Vagina (tissue), 2 donors: ENCODE measurements at regions not wholly inside any gene's neighbourhood (a gene's known extent, or its start where the extent isn't known, plus 50 kb on each side); places are given as distances from the start of the nearest gene placed in this dataset.

Experiments
- DNase-seq, 2 donors: peaks; one replicate each; pipeline ENCODE4 v3.0.0-alpha.2; 2017; ENCODE audit errors: extremely low spot score in 2 of 2
- H3K27ac ChIP-seq: fragments of 200-600 bp; sonication (generic); one replicate; pipeline ENCODE4 v1.5.1; 2019
- H3K27me3 ChIP-seq: fragments of 200-600 bp; sonication (generic); one replicate; pipeline ENCODE4 v1.5.1; 2019
- H3K36me3 ChIP-seq, 2 donors: fragments of 200-600 bp; sonication (generic); one replicate each; pipeline ENCODE4 v1.5.1; 2017 to 2019
- H3K4me1 ChIP-seq: fragments of 200-600 bp; sonication (generic); one replicate; pipeline ENCODE4 v1.5.1; 2019
- H3K4me3 ChIP-seq, 2 donors: fragments of 200-600 bp; sonication (generic); 1 replicate in 1 of 2; 2 replicates in 1 of 2; pipeline ENCODE4 v1.5.1; 2016 to 2019
- H3K9me3 ChIP-seq: fragments of 200-600 bp; sonication (generic); one replicate; pipeline ENCODE4 v1.5.1; 2019
- CTCF ChIP-seq, 3 experiments: fragments of 450-650 bp in 2 of 3; fragments of 200-600 bp in 1 of 3; sonication (generic) in 1 of 3; IDR thresholded peaks; one replicate each; pipeline ENCODE4 v1.5.1; 2017 to 2019; ENCODE audit warnings: antibody characterized with exemption in 3 of 3, mild to moderate bottlenecking in 2 of 3, moderate library complexity in 2 of 3
- POLR2A ChIP-seq, 2 donors: fragments of 450-650 bp; IDR thresholded peaks; one replicate each; pipeline ENCODE4 v1.6.1; 2017; ENCODE audit warnings: antibody characterized with exemption in 2 of 2, mild to moderate bottlenecking in 2 of 2, moderate library complexity in 2 of 2
- POLR2AphosphoS5 ChIP-seq, 2 donors: sonication (generic); formaldehyde crosslinking; IDR thresholded peaks; one replicate each; pipeline ENCODE4 v1.9.0; 2017; ENCODE audit warnings: antibody characterized with exemption in 2 of 2, mild to moderate bottlenecking in 2 of 2, low read depth in 1 of 2; ENCODE audit not compliant: insufficient read depth in 1 of 2
- intact Hi-C: fragments of 100-400 bp; cut with DNase I; formaldehyde crosslinking; loops from one replicate; pipeline ENCODE4 v1.15.1; 2023

- intact Hi-C loops = no loop called here
- no peak for DNase-seq
- TF ChIP-seq POLR2AphosphoS5 (IDR thresholded peaks at IDR 0.05; ENCODE audit: insufficient read depth in 1 of 2, low read depth in 1 of 2) (no peak), CTCF (IDR thresholded peaks at IDR 0.05) (no peak)
Observed at GRCh38 chr11:37830529-37830928, 1232.5 kb upstream of the RAG2 start.

GRCh38 chr11:37817727-37818270 lies 1219.8 kb upstream of the RAG2 start:
- H3K27me3 ChIP-seq = no peaks in the 10 kb centered on the region
- H3K36me3 ChIP-seq = no peaks in the 10 kb centered on the region
- intact Hi-C loops = no loop called here
- H3K4me3 ChIP-seq = no peak overlapping the region
- H3K27ac ChIP-seq = no peak overlapping the region
- no peaks in the 10 kb centered on the region for H3K9me3 ChIP-seq
- H3K4me1 ChIP-seq = no peaks in the 10 kb centered on the region
- TF ChIP-seq CTCF (IDR thresholded peaks at IDR 0.05) (no peak), POLR2AphosphoS5 (IDR thresholded peaks at IDR 0.05; ENCODE audit: insufficient read depth in 1 of 2, low read depth in 1 of 2) (no peak), POLR2A (IDR thresholded peaks at IDR 0.05) (no peak)
- no peak for DNase-seq

More at GRCh38 chr11:37830529-37830928, 1232.5 kb upstream of the RAG2 start:
- Histone ChIP-seq H3K4me3 (no peak overlapping the region), H3K36me3 (no peaks in the 10 kb centered on the region), H3K4me1 (no peaks in the 10 kb centered on the region), H3K27ac (no peak overlapping the region), H3K9me3 (no peaks in the 10 kb centered on the region), H3K27me3 (no peaks in the 10 kb centered on the region)

DNA sequence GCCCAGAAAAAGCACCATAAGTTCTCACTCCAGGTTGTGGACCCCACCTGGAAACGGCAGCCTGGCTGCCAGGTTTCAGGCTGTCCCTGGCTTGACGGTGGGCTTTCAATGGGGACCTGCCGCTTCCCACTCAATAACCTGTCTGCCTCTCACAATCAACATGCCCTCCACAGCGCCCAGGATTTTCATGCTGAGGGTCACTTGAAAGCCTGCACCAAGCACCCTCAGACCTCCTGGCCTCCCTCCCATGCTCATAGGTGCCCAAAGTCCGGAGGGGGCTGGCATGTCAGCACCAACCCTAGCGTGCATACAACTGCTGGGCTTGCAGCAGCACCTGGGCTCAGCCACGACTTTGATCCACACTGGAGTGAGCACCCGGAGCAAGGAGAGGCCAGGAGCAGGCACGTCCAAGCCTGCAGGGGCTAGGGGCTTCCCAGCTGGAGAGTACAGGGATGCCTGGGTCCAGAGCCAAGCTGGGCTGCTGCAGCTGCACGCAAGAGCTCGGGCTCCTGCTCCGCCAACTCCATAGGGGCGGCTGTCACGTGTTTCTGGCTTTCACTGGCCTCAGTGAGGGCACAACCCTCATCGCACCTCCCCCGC lies 1214.3 kb upstream of the RAG2 start:
- H3K27ac ChIP-seq = no peak overlapping the region

GRCh38 chr11:37811349-37811748 lies 1213.3 kb upstream of the RAG2 start:
- Histone ChIP-seq H3K4me1 (no peaks in the 10 kb centered on the region), H3K27me3 (no peaks in the 10 kb centered on the region), H3K36me3 (no peaks in the 10 kb centered on the region), H3K27ac (no peak overlapping the region), H3K4me3 (no peak overlapping the region), H3K9me3 (no peaks in the 10 kb centered on the region)
- no peak for DNase-seq
- no peak for TF ChIP-seq CTCF (IDR thresholded peaks at IDR 0.05)
- no peak for TF ChIP-seq POLR2AphosphoS5 (IDR thresholded peaks at IDR 0.05; ENCODE audit: insufficient read depth in 1 of 2, low read depth in 1 of 2)
- no peak for TF ChIP-seq POLR2A (IDR thresholded peaks at IDR 0.05)
- intact Hi-C loops = no loop called here

More for the DNA sequence above, 1214.3 kb upstream of the RAG2 start:
- Histone ChIP-seq H3K4me1 (no peaks in the 10 kb centered on the region), H3K4me3 (no peak overlapping the region), H3K9me3 (no peaks in the 10 kb centered on the region), H3K27me3 (no peaks in the 10 kb centered on the region), H3K36me3 (no peaks in the 10 kb centered on the region)
- intact Hi-C loops = no loop called here
- TF ChIP-seq CTCF (IDR thresholded peaks at IDR 0.05) (no peak), POLR2AphosphoS5 (IDR thresholded peaks at IDR 0.05; ENCODE audit: insufficient read depth in 1 of 2, low read depth in 1 of 2) (no peak), POLR2A (IDR thresholded peaks at IDR 0.05) (no peak)
- no peak for DNase-seq

DNA sequence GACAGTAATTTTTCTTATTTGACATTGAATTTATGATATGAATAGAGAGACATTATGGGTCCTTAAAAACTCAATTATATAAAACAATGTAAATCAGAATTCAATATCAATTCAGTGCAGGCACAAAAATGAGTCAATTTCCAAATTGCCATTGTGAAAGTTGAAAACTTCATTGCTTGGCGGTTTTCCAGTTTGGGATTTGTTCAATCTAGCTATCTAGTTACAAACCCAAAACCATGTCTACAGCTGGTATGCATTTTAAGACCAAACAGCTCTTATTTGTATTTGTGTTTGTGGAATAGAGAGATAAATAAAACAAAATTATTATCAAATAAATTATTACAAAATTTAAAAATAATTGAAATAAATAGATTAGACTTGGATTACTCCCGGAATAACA lies 1206.6 kb upstream of the RAG2 start:
- Histone ChIP-seq H3K27me3 (no peaks in the 10 kb centered on the region), H3K4me3 (no peak overlapping the region), H3K36me3 (no peaks in the 10 kb centered on the region), H3K27ac (no peak overlapping the region), H3K4me1 (no peaks in the 10 kb centered on the region), H3K9me3 (no peaks in the 10 kb centered on the region)
- TF ChIP-seq POLR2AphosphoS5 (IDR thresholded peaks at IDR 0.05; ENCODE audit: insufficient read depth in 1 of 2, low read depth in 1 of 2) = no peak
- no peak for TF ChIP-seq POLR2A (IDR thresholded peaks at IDR 0.05)
- TF ChIP-seq CTCF (IDR thresholded peaks at IDR 0.05) = no peak
- DNase-seq = no peak
- intact Hi-C loops = no loop called here
